Left kidney (tissue), 1 donor: ENCODE measurements at regions not wholly inside any gene's neighbourhood (a gene's known extent, or its start where the extent isn't known, plus 50 kb on each side); places are given as distances from the start of the nearest gene placed in this dataset.
"Not testable (repeated sequence)": the region's sequence is repeated elsewhere in the genome, so short reads cannot be mapped to it uniquely, and the experiment has no call there.

Experiments used
- DNase-seq: peaks from one replicate; pipeline ENCODE4 v3.0.0-alpha.2; 2013

GRCh38 chr11:109480251-109480650, 58.3 kb downstream of the C11orf87 start:
- DNase-seq = no peak

DNA sequence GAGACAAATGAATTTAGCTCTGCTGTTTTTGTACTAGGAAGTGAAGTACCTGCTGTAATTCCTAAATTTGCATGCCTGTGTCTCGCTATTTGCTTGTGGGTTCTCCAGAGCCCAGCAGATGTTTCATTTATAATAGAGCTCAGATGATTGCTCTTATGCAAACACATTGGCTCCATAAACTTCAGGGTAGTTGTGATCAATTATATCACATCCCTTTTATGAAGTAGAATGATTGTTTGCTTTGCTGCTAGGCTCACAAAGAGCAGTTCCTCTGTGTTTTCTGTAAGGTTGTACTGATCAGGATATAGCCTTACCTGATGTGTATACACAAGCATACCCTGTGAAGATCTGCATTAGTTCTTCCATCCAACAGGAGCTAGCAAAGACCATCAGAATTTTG, 64.1 kb downstream of the C11orf87 start:
- DNase-seq = no peak

GRCh38 chr11:109490953-109491635, 69.1 kb downstream of the C11orf87 start:
- no peak for DNase-seq

DNA sequence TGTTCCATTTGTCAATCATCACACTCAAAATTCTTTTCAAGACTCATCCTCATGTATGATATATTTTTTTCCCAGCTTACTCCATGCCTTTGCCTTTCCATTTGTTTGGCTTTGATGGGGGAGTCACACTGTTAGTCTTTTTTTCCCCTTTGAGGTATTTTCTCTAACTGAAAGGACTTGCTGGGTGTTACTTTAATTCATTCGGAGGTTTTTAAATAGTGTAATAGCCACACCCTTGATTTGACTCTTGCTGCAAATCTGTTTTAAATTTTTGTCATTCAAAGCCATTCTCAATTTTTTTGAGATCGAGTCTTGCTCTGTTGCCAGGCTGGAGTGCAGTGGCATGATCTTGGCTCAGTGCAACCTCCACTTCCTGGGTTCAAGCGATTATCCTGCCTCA, 84.1 kb downstream of the C11orf87 start:
- no peak for DNase-seq

- no peak for DNase-seq
These were observed 85.3 kb downstream of the C11orf87 start for GRCh38 chr11:109507331-109507730.

DNA sequence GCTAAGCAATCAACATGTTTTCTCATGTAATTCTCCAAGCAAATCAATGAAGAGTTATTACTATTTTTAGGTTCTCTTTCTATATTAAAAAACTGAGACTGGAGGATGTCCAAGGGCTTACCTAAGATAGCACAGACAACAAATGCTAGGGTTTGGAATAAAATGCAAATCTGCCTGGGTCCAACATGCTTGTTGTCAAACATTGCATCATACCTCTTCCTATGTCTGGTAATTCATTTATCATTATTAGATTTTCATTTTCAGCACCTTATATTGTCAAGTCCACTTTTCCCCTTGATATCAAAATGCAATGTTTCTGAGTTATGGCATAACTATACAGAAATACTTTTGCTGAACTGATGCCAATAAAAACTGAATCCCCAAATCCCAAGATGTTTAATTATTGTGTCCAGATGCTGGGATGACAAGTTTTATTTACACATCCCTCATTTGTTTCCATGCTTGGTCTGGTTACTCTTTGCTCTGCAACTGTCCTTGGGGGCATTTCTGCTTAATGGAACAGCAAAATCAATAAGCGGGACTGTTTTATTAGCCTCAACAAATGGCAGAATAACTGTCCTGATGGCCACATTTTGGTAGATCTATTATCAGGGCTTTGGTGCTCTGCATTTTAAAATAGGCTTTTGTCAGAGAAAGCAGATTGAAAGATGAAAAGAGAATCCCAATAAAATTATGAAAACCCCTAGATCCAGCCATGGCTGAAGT, 86.0 kb downstream of the C11orf87 start:
- DNase-seq = no peak

- DNase-seq = no peak
These were observed 87.0 kb downstream of the C11orf87 start for GRCh38 chr11:109508943-109509342.

- no peak for DNase-seq
These were observed 88.3 kb downstream of the C11orf87 start for GRCh38 chr11:109510316-109510715.

- DNase-seq = no peak
These were observed 89.6 kb downstream of the C11orf87 start for GRCh38 chr11:109511598-109511997.

DNA sequence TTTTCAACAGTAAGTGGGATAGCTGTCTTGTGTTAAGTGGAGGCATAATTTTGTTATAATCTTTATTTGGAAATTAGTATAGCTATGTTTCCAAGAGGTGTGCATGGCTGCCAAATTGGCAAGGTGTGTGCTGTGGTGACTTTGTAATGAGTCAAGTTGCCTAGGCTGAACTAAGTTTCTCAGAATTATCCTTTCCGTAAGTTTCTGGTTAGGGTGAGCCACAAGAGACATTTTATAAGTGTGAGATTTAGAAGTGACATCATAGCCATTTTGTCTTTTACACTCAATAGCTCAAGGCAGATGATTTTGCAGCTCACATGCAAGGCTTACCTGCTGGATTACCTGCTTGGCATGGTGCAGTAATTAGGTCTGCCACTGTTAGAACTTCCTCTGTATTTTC, 90.3 kb downstream of the C11orf87 start:
- DNase-seq = no peak

DNA sequence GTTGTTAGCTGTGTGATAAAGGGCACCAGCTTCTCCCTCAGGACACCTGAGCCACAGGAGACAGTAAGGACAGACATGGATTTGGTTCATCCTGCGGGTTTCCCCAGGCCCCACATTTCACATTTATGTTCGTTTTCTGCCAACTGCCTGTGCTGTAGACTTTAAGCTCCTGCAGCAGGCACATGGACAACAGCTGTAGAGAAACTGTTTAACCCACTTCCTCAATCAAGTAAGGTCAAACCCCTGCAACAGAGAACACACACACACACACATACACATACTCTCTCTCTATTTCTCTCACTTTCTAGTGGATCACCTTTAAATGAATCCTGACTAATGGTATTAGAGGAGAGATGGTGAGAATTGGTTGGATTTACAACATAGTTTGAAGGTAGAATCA, 90.7 kb downstream of the C11orf87 start:
- DNase-seq = no peak

- DNase-seq = no peak
These were observed 92.5 kb downstream of the C11orf87 start for GRCh38 chr11:109514313-109515018.

GRCh38 chr11:109519253-109519652, 97.3 kb downstream of the C11orf87 start:
- DNase-seq = no peak

- DNase-seq = no peak
These were observed 99.6 kb downstream of the C11orf87 start for GRCh38 chr11:109521571-109522086.

DNA sequence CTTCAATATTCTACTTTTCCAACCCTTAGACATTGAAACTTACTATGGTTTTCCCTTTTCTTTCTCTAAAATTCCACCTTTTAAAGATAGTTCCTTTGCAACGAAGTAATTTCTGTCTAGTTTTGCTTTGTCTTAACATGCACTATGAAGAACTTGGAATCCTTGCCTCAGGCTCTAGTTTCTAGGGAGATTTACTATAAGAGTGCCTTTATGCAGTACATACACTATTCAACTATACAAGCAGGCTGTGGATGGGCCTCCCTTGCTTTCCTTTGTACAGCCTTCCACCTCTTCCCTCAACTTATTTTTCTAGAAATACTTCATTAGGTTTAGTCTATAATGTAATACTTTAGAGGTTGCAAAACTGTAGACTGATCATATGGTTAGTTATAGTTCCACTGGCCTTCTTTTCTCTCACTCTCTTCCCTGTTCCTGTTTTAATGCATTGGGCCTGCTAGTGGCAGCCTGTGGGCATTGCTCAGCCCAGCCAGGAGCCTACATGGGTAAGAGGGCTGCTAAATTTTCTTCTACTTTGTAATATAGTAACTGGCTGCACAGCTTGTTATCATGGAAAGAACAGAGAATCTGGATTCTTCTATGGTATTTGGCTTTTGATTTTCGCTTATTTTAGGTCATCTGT, 100.2 kb downstream of the C11orf87 start:
- no peak for DNase-seq

DNA sequence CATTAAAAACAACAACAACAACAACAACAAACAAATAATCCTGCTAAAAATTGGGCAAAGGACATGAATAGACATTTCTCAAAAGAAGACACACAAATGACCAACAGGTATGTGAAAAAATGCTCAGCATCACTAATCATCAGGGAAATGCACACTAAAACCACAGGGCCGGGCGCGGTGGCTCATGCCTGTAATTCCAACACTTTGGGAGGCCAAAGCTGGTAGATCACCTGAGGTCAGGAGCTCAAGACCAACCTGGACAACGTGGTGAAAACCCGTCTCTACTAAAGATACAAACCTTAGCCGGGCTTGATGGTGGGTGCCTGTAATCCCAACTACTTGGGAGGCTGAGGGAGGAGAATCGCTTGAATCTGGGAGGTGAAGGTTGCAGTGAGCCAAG, 103.6 kb downstream of the C11orf87 start:
- DNase-seq = not testable (repeated sequence)

- no peak for DNase-seq
These were observed 104.1 kb downstream of the C11orf87 start for GRCh38 chr11:109526061-109526460.

GRCh38 chr11:109526931-109527330, 104.9 kb downstream of the C11orf87 start:
- DNase-seq = no peak

- no peak for DNase-seq
These were observed 105.5 kb downstream of the C11orf87 start for GRCh38 chr11:109527496-109527895.

DNA sequence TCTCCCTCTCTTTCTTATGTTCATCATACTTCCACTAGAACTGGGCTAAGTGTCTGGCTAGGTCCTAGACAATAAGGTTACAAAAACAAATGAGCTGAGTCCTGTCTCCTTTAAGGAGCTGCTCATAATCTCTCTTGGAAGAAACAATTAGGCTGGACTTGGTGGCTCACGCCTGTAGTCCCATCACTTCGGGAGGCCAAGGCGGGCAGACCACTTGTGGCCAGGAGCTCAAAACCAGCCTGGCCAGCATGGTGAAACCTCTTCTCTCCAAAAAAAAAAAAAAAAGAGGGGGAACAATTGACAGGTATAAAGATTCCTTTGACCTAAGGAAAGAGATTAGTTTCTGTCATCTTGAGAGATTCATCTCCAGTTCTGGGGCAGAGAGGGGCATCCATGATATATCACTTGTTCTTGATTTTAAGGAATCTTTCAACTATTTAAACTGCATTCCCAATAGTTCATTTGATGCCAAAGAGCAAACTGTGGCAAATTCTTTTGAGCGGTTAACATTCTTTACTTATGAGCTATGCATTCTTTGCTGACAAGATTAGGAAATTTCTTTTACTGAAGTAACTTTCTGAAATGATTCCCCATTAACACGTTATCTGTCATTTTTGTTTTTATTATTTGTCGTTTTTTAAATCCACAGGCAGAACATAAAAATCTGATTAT, 125.5 kb downstream of the C11orf87 start:
- DNase-seq = no peak

- no peak for DNase-seq
These were observed 130.4 kb downstream of the C11orf87 start for GRCh38 chr11:109552376-109552775.

DNA sequence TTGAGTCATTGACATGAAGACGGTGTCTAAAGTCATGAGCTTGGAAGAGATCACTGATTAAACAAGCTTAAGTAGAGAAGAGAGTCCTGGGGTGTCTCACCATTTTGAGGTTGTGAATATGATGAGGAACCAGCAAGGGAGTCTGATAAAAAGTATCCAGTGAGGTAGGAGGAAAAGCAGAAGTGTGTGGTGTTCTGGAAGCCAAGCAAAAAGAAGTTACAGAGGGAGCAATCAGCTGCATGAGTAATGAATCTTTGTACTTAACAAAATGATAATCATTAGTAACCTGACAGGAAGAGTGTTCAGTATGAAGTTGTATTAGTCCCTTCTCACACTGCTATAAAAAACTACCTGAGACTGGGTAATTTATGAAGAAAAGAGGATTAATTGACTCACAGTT, 131.3 kb downstream of the C11orf87 start:
- DNase-seq = no peak
